VCaP (cell line): ENCODE measurements at regions not wholly inside any gene's neighbourhood (a gene's known extent, or its start where the extent isn't known, plus 50 kb on each side); places are given as distances from the start of the nearest gene placed in this dataset.

Source experiments
- H3K27ac ChIP-seq: fragments of 450-650 bp; 2 replicates; pipeline ENCODE4 v1.5.1; 2017
- TF ChIP-seq, protein P1 (sequence below): fragments of 450-650 bp; conservative IDR thresholded peaks from 2 replicates; pipeline ENCODE4 v1.5.1; 2017; ENCODE audit warnings: mild to moderate bottlenecking, moderate library complexity

DNA sequence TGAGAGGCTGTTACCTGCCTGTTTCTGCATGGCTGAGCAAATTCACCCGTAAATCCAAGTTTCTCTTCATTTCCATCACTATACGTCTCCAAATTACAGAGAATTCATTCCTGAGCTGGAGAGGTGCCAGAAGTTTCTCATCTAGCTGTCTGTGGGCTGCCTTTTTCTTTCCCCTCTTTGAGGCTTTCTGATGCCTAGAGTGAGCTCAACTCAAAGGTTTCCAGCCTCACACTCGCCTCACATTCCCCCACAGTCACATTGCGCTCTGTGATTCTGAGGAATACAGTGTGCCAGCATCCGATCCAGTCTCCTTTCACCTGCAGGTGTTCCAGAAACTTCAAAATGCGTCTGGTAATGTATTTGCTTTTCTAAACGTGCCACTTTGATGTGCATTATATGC is 267.2 kb downstream of the MFSD1 start, which contains the start of gene IQCJ:
Gene IQCJ (plus strand): TSS at position 229 of the 400 bp plus-strand sequence.
- TF ChIP-seq, protein P1, sequence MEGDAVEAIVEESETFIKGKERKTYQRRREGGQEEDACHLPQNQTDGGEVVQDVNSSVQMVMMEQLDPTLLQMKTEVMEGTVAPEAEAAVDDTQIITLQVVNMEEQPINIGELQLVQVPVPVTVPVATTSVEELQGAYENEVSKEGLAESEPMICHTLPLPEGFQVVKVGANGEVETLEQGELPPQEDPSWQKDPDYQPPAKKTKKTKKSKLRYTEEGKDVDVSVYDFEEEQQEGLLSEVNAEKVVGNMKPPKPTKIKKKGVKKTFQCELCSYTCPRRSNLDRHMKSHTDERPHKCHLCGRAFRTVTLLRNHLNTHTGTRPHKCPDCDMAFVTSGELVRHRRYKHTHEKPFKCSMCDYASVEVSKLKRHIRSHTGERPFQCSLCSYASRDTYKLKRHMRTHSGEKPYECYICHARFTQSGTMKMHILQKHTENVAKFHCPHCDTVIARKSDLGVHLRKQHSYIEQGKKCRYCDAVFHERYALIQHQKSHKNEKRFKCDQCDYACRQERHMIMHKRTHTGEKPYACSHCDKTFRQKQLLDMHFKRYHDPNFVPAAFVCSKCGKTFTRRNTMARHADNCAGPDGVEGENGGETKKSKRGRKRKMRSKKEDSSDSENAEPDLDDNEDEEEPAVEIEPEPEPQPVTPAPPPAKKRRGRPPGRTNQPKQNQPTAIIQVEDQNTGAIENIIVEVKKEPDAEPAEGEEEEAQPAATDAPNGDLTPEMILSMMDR, result no peak
- H3K27ac ChIP-seq, result no peak within 1 kb of the TSS

DNA sequence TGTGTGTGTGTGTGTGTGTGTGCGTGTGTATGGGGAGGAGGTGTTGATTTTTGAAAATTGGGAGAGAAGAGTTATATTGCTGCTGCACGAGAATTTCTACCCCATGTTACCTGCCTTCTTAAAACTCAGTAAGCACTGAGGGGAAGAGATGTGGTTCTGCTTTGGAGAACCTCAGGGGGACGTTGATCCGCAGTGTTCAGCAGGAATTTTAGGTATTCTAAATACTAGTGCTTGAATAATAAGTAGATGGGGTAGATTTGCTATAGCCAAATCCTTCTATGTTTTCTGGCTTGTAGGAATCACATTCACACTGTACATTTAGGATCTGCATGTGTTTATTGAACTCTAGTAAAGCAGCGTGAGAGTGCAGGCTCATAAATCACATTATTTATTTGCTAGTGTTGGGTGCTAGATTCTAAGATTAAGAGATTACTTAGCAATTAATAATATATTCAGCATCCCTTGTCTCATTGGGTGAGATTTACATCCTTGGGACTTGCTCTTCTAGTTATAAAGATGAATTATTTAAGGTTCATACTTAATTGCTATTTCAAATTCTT is 268.1 kb downstream of the MFSD1 start:
- TF ChIP-seq, protein P1, result no peak
- H3K27ac ChIP-seq, result no peak overlapping the region

DNA sequence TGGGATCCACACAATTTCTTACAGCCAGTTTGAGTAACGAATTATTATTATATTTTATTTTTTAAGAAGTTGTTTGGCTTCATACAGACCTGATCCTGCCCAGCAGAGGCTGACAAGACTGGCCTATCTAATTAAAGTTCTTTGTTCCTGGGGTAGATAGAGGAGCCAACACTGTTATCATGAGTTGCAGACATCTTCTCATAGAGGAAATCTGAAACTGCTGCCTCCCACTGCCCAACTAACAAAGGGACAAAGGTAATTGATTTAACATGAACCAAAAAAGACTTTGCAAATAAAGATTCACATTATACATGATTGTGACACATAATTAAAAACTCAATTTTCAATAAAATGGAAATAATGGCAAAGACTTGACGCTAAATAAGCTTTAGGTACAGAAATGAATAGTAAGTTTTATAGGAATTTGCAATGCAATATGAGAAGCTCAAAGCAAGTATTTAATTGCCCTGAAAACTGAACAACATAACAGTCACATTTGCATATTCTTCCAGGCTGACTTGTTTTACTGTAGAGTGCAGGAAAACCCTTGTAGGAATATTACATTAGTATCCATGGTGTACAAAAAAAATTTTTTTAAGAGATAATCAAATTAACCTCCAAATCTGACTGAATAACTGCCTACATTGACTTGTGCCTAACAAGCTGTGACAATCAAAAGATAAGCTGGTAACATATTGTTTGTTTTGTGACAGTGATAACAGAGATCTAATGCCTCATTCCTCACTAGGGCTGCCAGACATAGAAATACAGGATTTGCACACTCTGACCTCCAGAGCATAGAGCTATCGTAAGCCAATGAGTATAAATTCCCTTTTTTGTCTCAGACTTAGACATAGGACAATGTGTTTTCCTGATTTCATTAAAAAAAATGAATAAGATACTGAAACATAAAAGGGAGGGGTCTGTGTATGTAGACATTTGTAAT is 273.2 kb downstream of the MFSD1 start:
- no peak overlapping the region for H3K27ac ChIP-seq
- TF ChIP-seq, protein P1, result no peak

DNA sequence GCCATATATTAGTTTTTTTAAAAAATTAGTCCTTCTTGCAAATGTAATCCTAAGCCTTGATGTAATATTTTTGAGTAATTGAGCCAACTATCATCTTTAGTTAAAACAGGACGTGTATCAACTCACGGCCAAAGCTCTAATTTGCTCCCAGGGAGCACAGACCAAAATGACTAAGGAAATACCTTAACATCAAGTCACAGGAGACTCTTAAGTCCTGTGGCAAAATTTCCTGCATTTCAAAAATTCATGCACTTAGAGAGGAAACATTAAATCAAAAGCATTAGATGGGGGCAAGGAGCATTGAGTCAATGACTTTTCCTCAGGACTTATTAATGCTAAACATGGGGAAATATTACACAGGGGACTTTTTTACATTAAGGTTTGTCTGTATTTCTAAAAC is 276.0 kb downstream of the MFSD1 start:
- TF ChIP-seq, protein P1, result no peak
- H3K27ac ChIP-seq, result no peak overlapping the region

DNA sequence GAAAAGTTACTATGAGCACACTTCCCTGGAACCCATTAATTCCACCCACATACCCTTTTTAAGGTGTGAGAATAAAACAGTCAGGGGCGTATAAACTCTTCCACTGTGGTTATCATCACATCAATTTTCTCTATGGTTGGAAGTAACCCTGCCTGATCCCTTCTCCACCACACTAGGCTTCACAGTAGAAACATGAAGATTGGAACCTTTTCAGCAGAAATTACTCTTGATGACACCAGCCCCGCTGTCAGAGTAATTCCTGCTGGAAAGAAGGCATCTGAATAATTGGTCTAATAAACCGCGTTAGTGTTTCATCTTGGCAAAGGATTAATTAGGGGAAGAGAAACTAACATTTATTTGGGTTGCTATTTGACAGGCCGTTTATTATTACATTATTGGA is 278.4 kb downstream of the MFSD1 start:
- no peak overlapping the region for H3K27ac ChIP-seq
- TF ChIP-seq, protein P1, result no peak

DNA sequence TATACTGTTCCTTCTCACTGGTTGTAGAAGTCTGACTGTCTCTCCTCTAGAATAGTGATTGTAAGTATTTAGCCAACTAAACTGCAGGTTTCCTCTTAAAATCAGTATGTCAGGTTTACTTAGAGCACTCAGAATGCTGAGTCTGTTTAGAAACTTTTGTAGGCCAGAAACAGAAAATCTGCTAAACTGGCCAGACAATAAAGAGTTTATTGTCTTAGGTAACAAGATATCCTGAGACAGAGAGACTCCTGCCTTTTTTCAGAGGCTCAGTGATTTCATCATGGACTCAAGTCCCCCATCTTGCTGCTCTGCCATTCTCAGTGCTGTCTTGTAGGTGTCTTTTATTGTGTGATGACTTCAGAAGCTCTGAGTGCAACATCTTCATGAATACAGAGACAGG is 279.0 kb downstream of the MFSD1 start:
- TF ChIP-seq, protein P1, result no peak
- no peak overlapping the region for H3K27ac ChIP-seq

DNA sequence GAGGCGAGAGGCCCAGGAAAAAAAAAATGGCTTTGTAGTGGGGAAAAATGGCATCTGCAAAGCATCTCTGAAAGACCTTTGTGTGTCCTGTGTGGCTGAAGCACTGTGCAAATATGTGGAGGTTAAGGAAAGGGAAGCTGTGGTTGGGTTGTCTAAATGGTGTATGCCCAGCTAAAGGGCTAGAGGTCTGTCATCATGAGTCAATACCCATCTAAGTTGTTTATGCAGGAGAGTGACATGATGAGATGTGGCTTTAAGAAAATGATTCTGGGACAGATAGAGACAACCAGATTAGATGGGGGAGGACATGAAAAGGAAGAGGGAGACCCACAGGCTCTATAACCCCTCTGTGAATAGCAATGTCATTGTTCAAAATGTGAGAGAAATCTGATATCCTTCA is 280.7 kb downstream of the MFSD1 start:
- H3K27ac ChIP-seq, result no peak overlapping the region
- TF ChIP-seq, protein P1, result no peak
